ENCODE measurements at regions not wholly inside any gene's neighbourhood (a gene's known extent, or its start where the extent isn't known, plus 50 kb on each side); places are given as distances from the start of the nearest gene placed in this dataset.

DNA sequence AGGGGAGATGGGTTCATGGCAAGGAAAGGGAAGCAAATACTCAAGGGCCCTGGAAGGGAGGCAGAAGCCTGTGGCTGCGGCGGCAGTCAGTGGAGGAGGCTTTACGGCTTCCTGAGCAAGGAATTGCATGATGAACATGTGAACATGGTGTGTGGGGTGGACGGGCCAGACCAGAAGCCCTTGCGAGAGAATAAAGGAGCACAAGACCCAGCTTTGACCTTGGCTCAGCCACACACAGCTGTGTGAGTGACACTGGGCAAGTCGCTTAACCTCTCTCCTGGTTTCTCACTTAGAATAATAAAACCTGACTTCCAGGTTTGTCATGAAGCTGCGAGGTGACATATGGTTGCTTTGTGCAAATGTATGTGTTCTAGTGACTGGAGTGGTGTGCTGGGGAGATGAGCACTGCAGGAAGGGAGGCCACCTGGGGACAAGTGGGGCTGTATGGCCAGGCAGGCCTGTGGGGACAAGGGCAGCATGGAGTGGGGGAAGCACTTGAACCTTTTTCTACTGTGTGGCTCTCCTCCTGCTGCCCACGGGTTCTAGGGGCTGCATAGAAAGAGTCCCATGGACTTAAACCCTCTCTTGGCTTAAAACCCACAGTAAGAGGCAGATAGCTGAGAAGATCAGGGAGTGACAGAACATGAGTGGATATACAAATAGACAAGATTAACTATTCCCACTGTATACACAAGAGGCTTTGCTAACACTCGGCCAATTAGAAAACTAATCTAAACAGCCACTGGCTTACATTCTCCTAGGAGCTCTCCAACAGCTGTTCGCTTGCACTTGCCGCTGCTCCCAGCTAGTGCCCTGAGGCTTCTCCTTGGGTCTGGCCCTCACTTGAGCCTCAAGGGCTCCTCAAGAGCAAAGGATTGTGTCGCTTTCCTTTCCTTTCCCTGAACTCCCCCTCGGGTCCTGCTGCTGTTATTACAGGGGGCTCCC is 67.3 kb upstream of the CDON start:
- DNase-seq (ENCODE audit: low spot score), result no peak

DNA sequence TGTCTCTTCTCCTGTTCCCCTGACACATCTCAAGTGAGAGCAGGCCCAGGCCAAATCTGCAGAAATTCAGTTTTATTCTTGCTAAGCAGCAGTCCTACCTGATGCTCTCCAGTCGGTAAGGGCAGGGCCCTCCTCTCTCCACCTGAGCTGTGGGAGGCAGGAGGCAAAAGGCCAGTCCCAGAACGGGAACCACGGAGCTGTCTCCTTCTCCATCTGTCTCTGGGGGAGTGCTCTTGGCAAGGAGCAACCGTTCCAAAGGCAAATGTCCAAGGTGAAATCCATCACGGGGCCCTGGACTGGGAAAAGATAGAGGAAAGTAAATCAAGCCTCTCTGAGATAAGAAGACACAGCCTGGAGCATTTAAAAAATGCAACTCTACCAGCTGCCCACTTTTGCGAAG is 65.2 kb upstream of the CDON start:
- DNase-seq (ENCODE audit: low spot score), result no peak

DNA sequence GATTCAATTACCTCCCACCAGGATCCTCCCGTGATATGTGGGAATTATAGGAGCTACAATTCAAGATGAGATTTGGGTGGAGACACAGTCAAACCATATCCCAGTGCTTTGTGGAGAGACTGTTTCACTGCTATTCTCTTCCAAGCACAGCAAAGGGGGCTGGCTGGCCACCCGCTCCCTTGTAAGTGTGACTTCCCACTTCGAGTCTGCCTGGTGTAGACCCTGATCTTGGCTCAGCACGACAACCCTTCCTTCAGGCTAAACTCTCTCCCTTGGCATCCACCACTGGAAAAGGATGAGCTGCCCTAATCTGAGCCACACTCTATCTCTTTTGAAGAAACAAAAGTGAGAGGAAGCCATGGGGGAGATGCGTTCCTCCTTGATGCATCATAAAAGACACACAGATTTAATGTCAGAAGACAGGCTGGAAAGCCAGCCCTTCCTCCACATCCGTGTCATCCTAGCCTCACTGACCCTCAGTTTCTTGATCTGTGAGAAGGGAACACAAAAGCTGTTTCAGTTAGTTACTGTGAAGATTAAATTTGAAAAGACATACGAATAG is 64.7 kb upstream of the CDON start:
- DNase-seq (ENCODE audit: low spot score), result no peak

GRCh38 chr11:126124231-126124661 is 61.6 kb upstream of the CDON start:
- no peak for DNase-seq (ENCODE audit: low spot score)

GRCh38 chr11:126123686-126124085 is 61.0 kb upstream of the CDON start:
- no peak for DNase-seq (ENCODE audit: low spot score)

DNA sequence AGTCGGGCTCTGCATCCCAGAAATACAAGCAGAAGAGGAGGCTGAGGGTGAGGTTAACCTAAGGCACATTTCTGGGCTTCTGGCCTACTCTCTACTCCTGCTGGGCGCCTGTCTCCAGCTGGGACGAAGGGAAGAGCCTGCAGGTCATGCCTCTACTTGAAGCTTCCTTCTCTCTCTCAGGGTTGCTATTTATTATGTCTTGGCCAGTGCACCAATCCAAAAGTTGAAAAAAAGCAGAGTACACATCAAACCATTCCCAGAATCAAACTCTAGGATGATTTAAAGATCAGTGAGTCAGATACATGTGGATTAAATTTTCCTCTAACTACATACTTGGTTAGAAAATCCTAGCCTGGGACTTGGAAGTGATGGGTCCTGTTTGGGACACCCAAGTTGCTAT is 60.2 kb upstream of the CDON start:
- no peak for DNase-seq (ENCODE audit: low spot score)

DNA sequence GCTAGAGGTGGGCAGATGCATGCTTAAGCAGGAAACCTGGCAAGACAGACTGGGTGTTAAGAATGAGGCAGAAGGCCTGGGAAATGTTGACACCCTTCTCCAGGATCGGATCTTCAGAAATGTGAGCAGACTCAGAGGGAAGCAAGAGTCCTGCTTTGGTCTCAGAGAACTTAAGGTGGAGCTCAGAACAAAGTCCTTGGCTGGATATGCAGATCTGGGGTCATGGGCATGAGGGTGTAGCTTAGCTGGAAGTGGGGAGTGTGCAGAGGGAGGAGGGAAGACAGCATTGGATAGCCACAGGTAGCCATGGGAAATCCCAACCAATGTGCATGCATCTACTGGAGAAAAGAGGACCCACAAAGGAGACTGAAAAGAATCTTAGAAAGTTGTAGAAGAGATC is 58.6 kb upstream of the CDON start:
- no peak for DNase-seq (ENCODE audit: low spot score)

- DNase-seq (ENCODE audit: low spot score), result no peak
Observed at GRCh38 chr11:126118806-126119205, 56.1 kb upstream of the CDON start.

DNA sequence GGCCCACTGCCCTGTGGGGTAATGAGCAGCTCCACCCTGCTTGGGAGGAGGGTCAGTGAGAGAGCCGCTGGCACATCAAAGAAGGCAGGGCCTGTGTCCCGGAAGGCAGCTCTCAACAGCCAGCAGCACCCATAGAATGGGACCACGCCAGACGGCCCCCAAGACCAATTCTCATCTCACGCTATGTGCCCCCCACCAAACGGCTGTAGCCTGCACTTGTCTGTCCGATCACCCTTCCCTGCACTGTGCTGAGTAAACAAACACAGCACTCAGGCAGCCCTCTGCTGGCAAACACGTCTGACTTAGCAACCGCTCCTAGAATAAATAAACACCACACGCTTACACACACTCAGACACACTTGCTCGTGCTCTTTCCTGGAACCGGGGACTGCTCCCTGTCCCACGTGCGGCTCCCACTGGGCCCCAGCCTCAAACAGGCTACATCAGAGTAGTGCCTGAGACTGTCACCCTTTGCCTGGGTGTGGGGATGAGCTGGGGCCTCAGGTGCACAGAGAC is 53.2 kb upstream of the CDON start:
- no peak for DNase-seq (ENCODE audit: low spot score)

- DNase-seq (ENCODE audit: low spot score), result no peak
Observed at GRCh38 chr11:126115127-126115495, 52.4 kb upstream of the CDON start.

- no peak for DNase-seq (ENCODE audit: low spot score)
Observed at GRCh38 chr11:126114486-126115126, 51.9 kb upstream of the CDON start.

DNA sequence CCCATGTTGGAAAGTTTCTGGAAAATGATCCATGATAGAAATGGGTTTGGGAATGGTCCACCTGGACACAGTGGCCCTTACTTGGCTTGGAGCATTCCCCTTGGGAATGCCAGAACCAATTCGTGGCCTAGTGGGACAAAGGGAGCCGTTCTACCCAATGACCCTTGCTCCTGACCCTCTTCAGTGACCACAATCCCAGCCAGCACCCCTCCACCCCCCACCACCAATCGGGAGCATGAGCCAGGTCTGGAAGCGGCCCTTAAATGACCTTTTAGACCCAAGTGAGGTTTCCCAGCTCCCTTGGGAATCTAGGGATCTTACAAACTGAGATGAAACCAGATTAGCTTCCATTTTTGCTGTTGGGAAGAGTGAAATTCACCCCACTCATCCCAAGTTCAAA is 51.3 kb upstream of the CDON start:
- DNase-seq (ENCODE audit: low spot score), result no peak

DNA sequence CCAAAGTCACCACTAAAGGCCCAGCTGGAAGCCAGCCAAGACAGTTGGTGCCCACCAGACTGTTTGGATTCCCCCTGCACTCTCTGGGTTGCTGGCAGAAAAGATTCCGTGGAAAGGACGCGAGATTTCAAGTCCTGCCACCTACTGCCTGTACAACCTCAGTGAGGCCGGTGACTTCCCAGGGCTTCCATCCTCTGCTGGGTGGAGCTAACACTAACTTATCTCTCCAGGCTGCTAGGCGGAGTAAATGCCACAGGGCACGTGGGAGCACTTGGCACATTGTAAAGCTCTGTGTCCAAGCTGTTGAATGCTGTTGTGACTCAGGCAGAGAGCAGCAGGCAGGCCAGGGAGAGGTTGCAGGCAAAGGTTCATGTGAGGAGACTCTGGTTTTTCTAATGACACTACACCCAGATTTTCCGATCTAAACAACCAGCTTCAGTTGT is 50.9 kb upstream of the CDON start:
- no peak for DNase-seq (ENCODE audit: low spot score)

DNA sequence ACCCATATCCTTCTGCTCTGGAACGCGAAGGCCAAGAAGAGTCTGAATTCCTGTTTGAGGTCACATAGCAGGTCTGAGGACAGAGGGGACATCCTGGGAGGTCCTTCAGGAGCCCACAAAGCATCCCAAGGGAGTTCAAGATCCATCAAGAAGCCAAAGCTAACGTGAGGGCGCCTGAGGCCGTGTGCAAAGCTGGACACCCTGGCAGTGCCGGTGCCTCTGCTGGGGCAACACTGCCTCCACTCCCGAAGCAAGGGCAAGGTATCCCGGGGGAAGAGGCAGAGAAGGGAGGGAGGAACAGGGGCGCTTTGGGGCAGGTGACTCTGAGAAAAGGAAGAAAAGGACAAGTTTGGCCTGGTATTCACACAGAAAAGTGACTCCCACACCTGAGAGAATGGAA is 50.3 kb upstream of the CDON start:
- DNase-seq (ENCODE audit: low spot score), result no peak

- DNase-seq (ENCODE audit: low spot score), result no peak
Observed at GRCh38 chr11:126112547-126112946, 49.9 kb upstream of the CDON start.

All from ecto neural progenitor cell (in vitro differentiated cells).